NB4 (cell line): ENCODE measurements at regions not wholly inside any gene's neighbourhood (a gene's known extent, or its start where the extent isn't known, plus 50 kb on each side); places are given as distances from the start of the nearest gene placed in this dataset.

ENCODE experiments used
- CTCF ChIP-seq: IDR thresholded peaks from one replicate; pipeline ENCODE4 v1.5.1; 2012; ENCODE audit warnings: low read depth, low read length
- MAX ChIP-seq: IDR thresholded peaks from 2 replicates; pipeline ENCODE4 v1.6.1; 2011; ENCODE audit warnings: low read depth, low read length
- MYC ChIP-seq: IDR thresholded peaks from 2 replicates; pipeline ENCODE4 v1.6.1; 2011; ENCODE audit warnings: low read depth, low read length
- POLR2A ChIP-seq: IDR thresholded peaks from 2 replicates; pipeline ENCODE4 v1.6.1; 2011; ENCODE audit warnings: mild to moderate bottlenecking; ENCODE audit not compliant: insufficient read length; ENCODE audit errors: extremely low read depth

GRCh38 chr7:25389489-25390106 is 161.3 kb upstream of the NPVF start:
- peak; percentile 48 for TF ChIP-seq CTCF
- no peak for TF ChIP-seq POLR2A
- TF ChIP-seq MYC: no peak
- no peak for TF ChIP-seq MAX
